ENCODE measurements at regions not wholly inside any gene's neighbourhood (a gene's known extent, or its start where the extent isn't known, plus 50 kb on each side); places are given as distances from the start of the nearest gene placed in this dataset.

GRCh38 chr5:125661584-125661983 is 761.6 kb upstream of the GRAMD2B start:
- H3K27ac ChIP-seq (ENCODE audit: low read depth in 1 of 2, low read length in 2 of 2) = no peak overlapping the region
- H3K36me3 Mint-ChIP-seq (ENCODE audit: low read depth) = no peaks in the 10 kb centered on the region
- TF ChIP-seq CTCF (IDR thresholded peaks at IDR 0.05) = no peak
- H3K4me3 Mint-ChIP-seq = no peak overlapping the region
- H3K9me3 ChIP-seq (ENCODE audit: control insufficient read depth in 1 of 2, insufficient read depth in 1 of 2, low read length in 2 of 2) = no peaks in the 10 kb centered on the region
- H3K4me1 Mint-ChIP-seq (ENCODE audit: low read depth) = no peaks in the 10 kb centered on the region
- POLR2A ChIA-PET = no interaction called here
- ATAC-seq (ENCODE audit: poor library complexity) = no peak
- CTCF ChIA-PET = no interaction called here
- H3K27ac Mint-ChIP-seq = no peak overlapping the region
- H3K9me3 Mint-ChIP-seq = peaks cover 8% of the 10 kb centered on the region
- H3K4me1 ChIP-seq (ENCODE audit: insufficient read depth, low read length) = no peaks in the 10 kb centered on the region
- H3K27me3 ChIP-seq (ENCODE audit: control insufficient read depth in 1 of 2, insufficient read depth in 2 of 2, low read length in 2 of 2) = no peaks in the 10 kb centered on the region
- no peaks in the 10 kb centered on the region for H3K27me3 Mint-ChIP-seq
- no peak for DNase-seq
- H3K36me3 ChIP-seq (ENCODE audit: insufficient read depth, low read length) = no peaks in the 10 kb centered on the region
- intact Hi-C loops (cut with DNase I, micrococcal nuclease) = no loop called here
- no peak overlapping the region for H3K4me3 ChIP-seq (ENCODE audit: low read length)

- no peaks in the 10 kb centered on the region for H3K4me1 ChIP-seq (ENCODE audit: insufficient read depth, low read length)
- Mint-ChIP-seq H3K27me3 (no peaks in the 10 kb centered on the region), H3K4me3 (no peak overlapping the region), H3K4me1 (ENCODE audit: low read depth) (no peaks in the 10 kb centered on the region), H3K9me3 (peaks cover 15% of the 10 kb centered on the region), H3K36me3 (ENCODE audit: low read depth) (no peaks in the 10 kb centered on the region), H3K27ac (no peak overlapping the region)
- ChIA-PET CTCF (no interaction called here), POLR2A (no interaction called here)
- H3K36me3 ChIP-seq (ENCODE audit: insufficient read depth, low read length) = no peaks in the 10 kb centered on the region
- DNase-seq = no peak
- no peaks in the 10 kb centered on the region for H3K27me3 ChIP-seq (ENCODE audit: control insufficient read depth in 1 of 2, insufficient read depth in 2 of 2, low read length in 2 of 2)
- H3K9me3 ChIP-seq (ENCODE audit: control insufficient read depth in 1 of 2, insufficient read depth in 1 of 2, low read length in 2 of 2) = no peaks in the 10 kb centered on the region
- no peak overlapping the region for H3K4me3 ChIP-seq (ENCODE audit: low read length)
- no peak for ATAC-seq (ENCODE audit: poor library complexity)
- no peak overlapping the region for H3K27ac ChIP-seq (ENCODE audit: low read depth in 1 of 2, low read length in 2 of 2)
- intact Hi-C loops (cut with DNase I, micrococcal nuclease) = no loop called here
- no peak for TF ChIP-seq CTCF (IDR thresholded peaks at IDR 0.05)
Observed at GRCh38 chr5:125668884-125669283, 754.3 kb upstream of the GRAMD2B start.

GRCh38 chr5:125673359-125673950 is 749.8 kb upstream of the GRAMD2B start:
- H3K4me3 Mint-ChIP-seq = no peak overlapping the region
- Histone ChIP-seq H3K36me3 (ENCODE audit: insufficient read depth, low read length) (no peaks in the 10 kb centered on the region), H3K27ac (ENCODE audit: low read depth in 1 of 2, low read length in 2 of 2) (no peak overlapping the region), H3K4me3 (ENCODE audit: low read length) (no peak overlapping the region), H3K4me1 (ENCODE audit: insufficient read depth, low read length) (no peaks in the 10 kb centered on the region), H3K9me3 (ENCODE audit: control insufficient read depth in 1 of 2, insufficient read depth in 1 of 2, low read length in 2 of 2) (no peaks in the 10 kb centered on the region), H3K27me3 (ENCODE audit: control insufficient read depth in 1 of 2, insufficient read depth in 2 of 2, low read length in 2 of 2) (no peaks in the 10 kb centered on the region)
- no peak for TF ChIP-seq CTCF (IDR thresholded peaks at IDR 0.05)
- no peak for ATAC-seq (ENCODE audit: poor library complexity)
- no peaks in the 10 kb centered on the region for H3K27me3 Mint-ChIP-seq
- no peaks in the 10 kb centered on the region for H3K36me3 Mint-ChIP-seq (ENCODE audit: low read depth)
- ChIA-PET POLR2A (no interaction called here), CTCF (no interaction called here)
- no peak overlapping the region for H3K27ac Mint-ChIP-seq
- H3K9me3 Mint-ChIP-seq = peaks cover 7% of the 10 kb centered on the region
- intact Hi-C loops (cut with DNase I, micrococcal nuclease) = no loop called here
- no peaks in the 10 kb centered on the region for H3K4me1 Mint-ChIP-seq (ENCODE audit: low read depth)
- DNase-seq = no peak

Measured in CD4-positive, alpha-beta T cell (primary cell).